ENCODE measurements at regions not wholly inside any gene's neighbourhood (a gene's known extent, or its start where the extent isn't known, plus 50 kb on each side); places are given as distances from the start of the nearest gene placed in this dataset.

GRCh38 chr9:99366183-99366582 lies 144.1 kb downstream of the SEC61B start:
- no peak for DNase-seq (ENCODE audit: low read depth)

- no peak for DNase-seq (ENCODE audit: low read depth)
Measured at GRCh38 chr9:99366621-99367020, 144.5 kb downstream of the SEC61B start.

GRCh38 chr9:99368341-99369326 lies 146.6 kb downstream of the SEC61B start:
- no peak for DNase-seq (ENCODE audit: low read depth)

GRCh38 chr9:99369327-99369722 lies 147.2 kb downstream of the SEC61B start:
- no peak for DNase-seq (ENCODE audit: low read depth)

- no peak for DNase-seq (ENCODE audit: low read depth)
Measured at GRCh38 chr9:99370376-99370775, 148.3 kb downstream of the SEC61B start.

- DNase-seq (ENCODE audit: low read depth): no peak
Measured at GRCh38 chr9:99371376-99371775, 149.3 kb downstream of the SEC61B start.

GRCh38 chr9:99373912-99374311 lies 151.8 kb downstream of the SEC61B start:
- DNase-seq (ENCODE audit: low read depth): no peak

GRCh38 chr9:99374793-99375192 lies 152.7 kb downstream of the SEC61B start:
- no peak for DNase-seq (ENCODE audit: low read depth)

GRCh38 chr9:99375481-99375880 lies 153.4 kb downstream of the SEC61B start:
- DNase-seq (ENCODE audit: low read depth): no peak

- DNase-seq (ENCODE audit: low read depth): no peak
Measured at GRCh38 chr9:99377790-99378775, 156.0 kb downstream of the SEC61B start.

GRCh38 chr9:99383536-99383935 lies 161.5 kb downstream of the SEC61B start:
- DNase-seq (ENCODE audit: low read depth): no peak

GRCh38 chr9:99385215-99385614 lies 163.1 kb downstream of the SEC61B start:
- DNase-seq (ENCODE audit: low read depth): no peak

- DNase-seq (ENCODE audit: low read depth): no peak
Measured at GRCh38 chr9:99385814-99386279, 163.8 kb downstream of the SEC61B start.

- no peak for DNase-seq (ENCODE audit: low read depth)
Measured at GRCh38 chr9:99387431-99387830, 165.3 kb downstream of the SEC61B start.

GRCh38 chr9:99389087-99390033 lies 167.3 kb downstream of the SEC61B start:
- DNase-seq (ENCODE audit: low read depth): no peak

- no peak for DNase-seq (ENCODE audit: low read depth)
Measured at GRCh38 chr9:99391937-99392594, 170.0 kb downstream of the SEC61B start.

GRCh38 chr9:99392986-99393385 lies 170.9 kb downstream of the SEC61B start:
- no peak for DNase-seq (ENCODE audit: low read depth)

GRCh38 chr9:99393993-99394392 lies 171.9 kb downstream of the SEC61B start:
- DNase-seq (ENCODE audit: low read depth): no peak

GRCh38 chr9:99398241-99398640 lies 176.2 kb downstream of the SEC61B start:
- DNase-seq (ENCODE audit: low read depth): no peak

GRCh38 chr9:99399474-99399873 lies 177.4 kb downstream of the SEC61B start:
- no peak for DNase-seq (ENCODE audit: low read depth)

Data from non-pigmented ciliary epithelial cell (primary cell).